GM12874 (cell line): ENCODE measurements at regions not wholly inside any gene's neighbourhood (a gene's known extent, or its start where the extent isn't known, plus 50 kb on each side); places are given as distances from the start of the nearest gene placed in this dataset.

Source experiments
- TF ChIP-seq, protein P1 (sequence below): IDR thresholded peaks from 2 replicates; pipeline ENCODE4 v1.5.1; 2011; ENCODE audit warnings: low read depth, mild to moderate bottlenecking, control low read depth, low read length, moderate library complexity; ENCODE audit not compliant: insufficient read depth

DNA sequence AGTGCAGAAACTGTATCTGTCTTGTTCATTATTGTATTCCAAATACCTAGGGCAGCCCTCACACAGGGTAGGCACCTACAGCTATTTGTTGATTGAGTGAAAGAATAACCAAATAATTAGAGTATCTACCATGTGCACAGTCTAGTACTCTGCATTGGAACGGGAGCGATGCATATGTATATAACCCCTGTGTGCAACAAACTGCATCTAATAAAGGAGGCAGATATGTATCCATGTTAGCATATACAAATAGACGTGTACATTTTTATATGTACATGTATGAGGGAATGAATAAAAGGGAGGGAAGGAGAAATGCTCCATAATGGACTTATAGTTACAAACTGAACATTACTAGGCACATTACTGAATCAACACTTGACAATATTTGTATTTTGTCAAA is 191.3 kb upstream of the PTPRZ1 start:
- TF ChIP-seq, protein P1, sequence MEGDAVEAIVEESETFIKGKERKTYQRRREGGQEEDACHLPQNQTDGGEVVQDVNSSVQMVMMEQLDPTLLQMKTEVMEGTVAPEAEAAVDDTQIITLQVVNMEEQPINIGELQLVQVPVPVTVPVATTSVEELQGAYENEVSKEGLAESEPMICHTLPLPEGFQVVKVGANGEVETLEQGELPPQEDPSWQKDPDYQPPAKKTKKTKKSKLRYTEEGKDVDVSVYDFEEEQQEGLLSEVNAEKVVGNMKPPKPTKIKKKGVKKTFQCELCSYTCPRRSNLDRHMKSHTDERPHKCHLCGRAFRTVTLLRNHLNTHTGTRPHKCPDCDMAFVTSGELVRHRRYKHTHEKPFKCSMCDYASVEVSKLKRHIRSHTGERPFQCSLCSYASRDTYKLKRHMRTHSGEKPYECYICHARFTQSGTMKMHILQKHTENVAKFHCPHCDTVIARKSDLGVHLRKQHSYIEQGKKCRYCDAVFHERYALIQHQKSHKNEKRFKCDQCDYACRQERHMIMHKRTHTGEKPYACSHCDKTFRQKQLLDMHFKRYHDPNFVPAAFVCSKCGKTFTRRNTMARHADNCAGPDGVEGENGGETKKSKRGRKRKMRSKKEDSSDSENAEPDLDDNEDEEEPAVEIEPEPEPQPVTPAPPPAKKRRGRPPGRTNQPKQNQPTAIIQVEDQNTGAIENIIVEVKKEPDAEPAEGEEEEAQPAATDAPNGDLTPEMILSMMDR: no peak

GRCh38 chr7:121676168-121676567 is 196.8 kb upstream of the PTPRZ1 start:
- TF ChIP-seq, protein P1: no peak

GRCh38 chr7:121669144-121669543 is 203.8 kb upstream of the PTPRZ1 start:
- TF ChIP-seq, protein P1: no peak

- TF ChIP-seq, protein P1: no peak
Observed at GRCh38 chr7:121666306-121666705, 206.7 kb upstream of the PTPRZ1 start.

DNA sequence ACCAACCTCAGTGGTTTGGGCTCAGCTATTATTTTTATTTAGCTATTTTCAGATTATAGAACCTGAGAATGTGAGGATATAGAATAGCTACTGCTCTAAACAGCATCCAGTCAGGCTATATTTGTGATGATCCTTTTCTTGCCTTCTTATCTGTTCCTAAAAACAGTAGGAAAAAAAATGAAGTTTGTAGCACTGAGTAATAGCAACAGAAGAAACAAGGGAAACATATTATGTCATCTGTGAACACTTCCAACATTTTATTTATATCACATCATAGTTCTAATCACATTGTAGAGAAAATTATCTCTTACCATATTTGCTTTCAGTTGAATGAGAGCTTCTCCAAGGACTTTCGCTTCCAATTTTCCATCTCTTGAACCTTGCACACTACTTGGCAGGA is 229.6 kb upstream of the PTPRZ1 start:
- TF ChIP-seq, protein P1: no peak

- TF ChIP-seq, protein P1: no peak
Observed at GRCh38 chr7:121639705-121640104, 233.3 kb upstream of the PTPRZ1 start.

DNA sequence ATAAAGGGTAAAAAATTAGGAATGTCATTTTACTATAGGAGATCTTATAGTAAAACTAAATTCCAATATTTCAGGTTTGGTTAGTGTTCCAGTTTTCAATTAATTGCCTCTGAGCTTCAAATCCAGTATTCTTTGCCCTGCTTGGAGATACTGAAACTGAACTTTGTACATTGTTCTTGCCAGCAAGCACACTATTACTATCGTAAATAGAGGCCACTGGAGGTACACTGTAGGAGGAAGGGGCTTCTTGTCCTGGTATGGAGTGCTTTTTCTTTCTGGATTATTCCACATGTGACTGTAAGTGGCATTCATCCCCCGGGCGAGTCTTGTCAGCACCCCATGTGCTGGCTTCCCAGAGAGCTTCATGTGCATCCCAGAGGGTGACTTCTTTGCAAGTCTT is 234.7 kb upstream of the PTPRZ1 start:
- TF ChIP-seq, protein P1: no peak

DNA sequence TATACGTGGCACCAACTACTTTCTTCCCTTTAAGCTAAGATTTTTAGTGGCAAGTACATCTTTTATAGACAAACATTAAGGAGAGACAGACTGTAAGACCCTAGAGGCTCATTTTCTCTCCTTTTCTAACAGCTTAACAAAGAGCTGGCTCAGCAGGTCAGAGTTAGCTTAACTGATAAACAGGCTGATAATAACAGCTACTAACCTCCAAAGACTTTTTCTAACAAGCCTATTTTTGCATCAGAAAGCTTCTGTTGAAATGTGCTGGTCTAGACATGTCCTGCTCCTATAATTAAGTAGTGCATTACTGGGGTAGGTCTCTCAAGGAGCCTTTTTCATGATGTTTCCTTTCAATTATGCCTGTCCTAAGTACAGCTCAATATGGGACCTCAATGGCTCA is 238.2 kb upstream of the FAM3C start:
- TF ChIP-seq, protein P1: no peak
